Activated gamma-delta T cell treated with anti-CD3 and anti-CD28 coated beads, Interleukin-2, amount 50 U/mL, for 16 hours (primary cell): ENCODE measurements at regions not wholly inside any gene's neighbourhood (a gene's known extent, or its start where the extent isn't known, plus 50 kb on each side); places are given as distances from the start of the nearest gene placed in this dataset.
"Not testable (repeated sequence)": the region's sequence is repeated elsewhere in the genome, so short reads cannot be mapped to it uniquely, and the experiment has no call there.

ENCODE experiments used
- DNase-seq: peaks from one replicate; pipeline ENCODE4 v3.0.0-alpha.2; 2020; ENCODE audit warnings: low read depth

- DNase-seq: no peak
These were observed 243.7 kb downstream of the TFAP2C start for GRCh38 chr20:56872620-56873458.

GRCh38 chr20:56873836-56874235 is 244.7 kb downstream of the TFAP2C start:
- DNase-seq: no peak

GRCh38 chr20:56875052-56875659 is 246.1 kb downstream of the TFAP2C start:
- DNase-seq: no peak

DNA sequence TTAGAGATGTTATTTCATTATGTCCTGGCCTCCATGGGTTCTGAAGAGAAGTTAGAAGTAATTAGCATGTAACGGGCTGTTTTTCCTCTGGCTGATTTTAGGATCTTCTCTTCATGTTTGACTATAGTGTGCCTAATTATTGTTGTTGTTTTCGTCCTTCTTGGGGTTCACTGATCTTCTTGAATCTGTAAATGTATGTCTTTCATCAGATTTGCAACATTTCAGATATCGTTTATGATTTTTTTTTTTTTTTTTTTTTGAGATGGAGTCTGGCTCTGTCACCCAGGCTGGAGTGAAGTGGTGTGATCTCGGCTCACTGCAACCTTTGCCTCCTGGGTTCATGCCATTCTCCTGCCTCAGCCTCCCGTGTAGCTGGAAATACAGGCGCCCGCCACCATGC is 246.7 kb downstream of the TFAP2C start:
- no peak for DNase-seq

DNA sequence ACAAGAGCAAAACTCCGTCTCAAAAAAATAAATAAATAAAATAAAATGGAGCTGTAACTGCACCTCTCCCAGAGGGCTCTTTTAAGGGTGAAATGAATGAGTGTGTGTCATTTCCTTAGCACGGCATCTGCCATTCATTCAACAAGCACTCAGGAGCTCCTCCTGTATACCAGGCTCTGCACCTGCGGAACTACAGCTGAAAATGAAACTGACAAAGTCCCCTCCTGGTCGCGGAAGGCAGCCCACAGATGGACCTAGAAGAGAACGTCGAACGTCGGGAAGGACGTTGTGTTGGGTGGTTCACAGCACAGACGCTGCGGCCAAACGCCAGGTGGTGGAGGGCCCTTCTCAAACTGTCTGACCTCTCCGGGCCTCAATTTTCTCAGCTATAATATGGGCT is 256.4 kb downstream of the TFAP2C start:
- no peak for DNase-seq

GRCh38 chr20:56890011-56890410 is 260.9 kb downstream of the TFAP2C start:
- no peak for DNase-seq

- no peak for DNase-seq
These were observed 264.3 kb downstream of the TFAP2C start for GRCh38 chr20:56893226-56893917.

DNA sequence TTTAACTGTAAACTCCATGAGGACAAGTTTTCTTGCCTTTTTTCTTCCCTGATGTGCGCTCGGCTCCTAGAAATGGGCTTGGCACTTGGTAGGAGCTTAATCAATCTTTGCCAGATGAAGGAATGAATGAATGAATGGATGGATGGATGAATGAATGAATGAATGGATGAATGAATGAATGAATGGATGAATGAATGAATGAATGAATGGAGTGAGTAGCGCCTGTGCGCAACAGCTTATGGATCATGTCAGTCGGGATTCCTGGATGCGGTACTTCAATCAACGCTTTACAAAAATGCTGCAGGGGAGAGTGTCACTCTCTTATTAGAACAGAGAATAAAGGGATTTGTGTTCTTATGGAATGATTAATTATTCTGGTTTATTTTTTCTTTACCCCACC is 267.3 kb downstream of the TFAP2C start:
- DNase-seq: no peak

DNA sequence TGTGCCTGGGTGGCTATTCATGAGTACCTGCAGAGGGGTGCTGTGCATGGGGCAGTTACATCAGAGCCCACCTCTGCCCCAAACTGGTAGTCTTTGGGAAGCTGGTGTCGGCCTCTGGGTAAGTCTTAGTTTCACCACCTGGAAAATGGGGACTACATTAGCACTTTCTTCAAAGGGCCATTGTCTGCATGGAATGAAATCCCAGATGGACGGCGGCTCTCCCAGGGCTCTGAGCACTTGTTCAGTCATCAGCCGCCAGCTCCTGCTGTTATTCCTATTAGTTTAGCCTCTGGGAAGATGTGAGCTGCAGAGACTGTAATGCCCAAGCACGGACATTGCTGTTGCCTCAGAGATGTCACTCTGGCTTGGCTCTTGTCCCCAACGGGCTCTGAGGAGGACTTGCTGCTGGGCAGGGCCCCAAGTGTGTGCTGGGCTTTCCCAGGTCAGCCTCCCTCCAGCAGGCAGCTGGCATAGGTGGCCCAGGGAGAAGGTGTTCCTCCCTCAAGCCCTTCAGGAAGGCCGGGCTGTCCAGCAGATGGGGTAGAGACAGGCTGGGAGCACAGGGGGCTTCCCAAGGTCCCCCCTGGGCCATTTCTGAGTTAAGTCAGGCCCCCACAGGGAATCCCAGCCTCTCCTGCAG is 268.3 kb downstream of the TFAP2C start:
- no peak for DNase-seq

DNA sequence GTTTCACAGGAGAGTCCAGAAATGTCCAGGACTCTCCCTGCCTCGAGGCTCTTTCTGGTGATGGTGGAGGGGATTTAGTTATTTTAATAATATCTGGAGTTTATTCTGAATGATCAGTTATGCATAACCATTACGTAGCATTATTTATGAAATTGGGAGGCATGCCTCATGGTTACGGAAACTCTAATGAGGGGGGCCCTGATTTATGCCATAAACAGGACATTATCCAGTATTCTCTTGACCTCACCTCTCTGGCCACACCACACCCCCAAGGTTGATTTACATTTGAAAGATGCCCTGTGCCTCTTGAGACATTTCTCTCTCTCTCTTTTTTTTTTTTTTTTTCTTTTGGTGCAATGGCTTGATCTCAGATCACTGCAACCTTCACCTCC is 268.8 kb downstream of the TFAP2C start:
- DNase-seq: no peak

DNA sequence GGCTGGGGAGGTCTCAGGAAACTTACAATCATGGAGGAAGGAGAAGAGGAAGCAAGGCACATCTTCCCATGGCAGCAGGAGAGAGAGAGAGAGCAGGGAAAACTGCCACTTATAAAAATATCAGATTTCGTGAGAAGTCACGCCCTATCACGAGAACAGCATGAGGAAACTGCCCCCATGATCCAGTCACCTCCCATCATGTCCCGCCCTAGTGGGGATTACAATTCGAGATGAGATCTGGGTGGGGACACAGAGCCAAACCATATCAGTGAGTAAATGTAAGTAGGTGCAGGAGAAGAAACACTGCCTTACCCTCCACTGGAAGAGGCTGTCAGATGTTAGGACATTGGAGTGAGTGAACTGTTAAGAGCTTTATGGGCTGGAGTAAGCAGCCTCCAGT is 270.4 kb downstream of the TFAP2C start:
- DNase-seq: no peak

GRCh38 chr20:56900252-56900651 is 271.1 kb downstream of the TFAP2C start:
- DNase-seq: no peak

DNA sequence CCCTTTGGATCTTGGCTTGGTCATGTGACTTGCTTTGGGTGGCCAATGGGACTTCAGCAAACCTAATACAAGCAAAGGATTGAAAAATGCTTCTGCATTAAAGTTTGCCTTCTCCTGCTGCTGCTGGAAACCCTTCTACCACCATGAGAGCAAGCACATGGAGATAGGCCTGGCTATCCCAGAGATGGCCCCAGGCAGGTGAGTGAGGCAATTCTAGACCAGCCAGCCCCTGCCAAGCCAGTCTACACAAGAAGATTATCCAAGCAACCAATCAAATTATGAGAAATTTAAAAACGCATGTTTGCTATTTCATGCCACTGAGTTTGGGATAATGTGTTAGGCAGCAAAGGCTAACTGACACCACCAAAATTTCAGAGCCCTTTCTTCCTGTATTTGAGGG is 274.3 kb downstream of the TFAP2C start:
- no peak for DNase-seq

- DNase-seq: no peak
These were observed 274.8 kb downstream of the TFAP2C start for GRCh38 chr20:56903858-56904257.

DNA sequence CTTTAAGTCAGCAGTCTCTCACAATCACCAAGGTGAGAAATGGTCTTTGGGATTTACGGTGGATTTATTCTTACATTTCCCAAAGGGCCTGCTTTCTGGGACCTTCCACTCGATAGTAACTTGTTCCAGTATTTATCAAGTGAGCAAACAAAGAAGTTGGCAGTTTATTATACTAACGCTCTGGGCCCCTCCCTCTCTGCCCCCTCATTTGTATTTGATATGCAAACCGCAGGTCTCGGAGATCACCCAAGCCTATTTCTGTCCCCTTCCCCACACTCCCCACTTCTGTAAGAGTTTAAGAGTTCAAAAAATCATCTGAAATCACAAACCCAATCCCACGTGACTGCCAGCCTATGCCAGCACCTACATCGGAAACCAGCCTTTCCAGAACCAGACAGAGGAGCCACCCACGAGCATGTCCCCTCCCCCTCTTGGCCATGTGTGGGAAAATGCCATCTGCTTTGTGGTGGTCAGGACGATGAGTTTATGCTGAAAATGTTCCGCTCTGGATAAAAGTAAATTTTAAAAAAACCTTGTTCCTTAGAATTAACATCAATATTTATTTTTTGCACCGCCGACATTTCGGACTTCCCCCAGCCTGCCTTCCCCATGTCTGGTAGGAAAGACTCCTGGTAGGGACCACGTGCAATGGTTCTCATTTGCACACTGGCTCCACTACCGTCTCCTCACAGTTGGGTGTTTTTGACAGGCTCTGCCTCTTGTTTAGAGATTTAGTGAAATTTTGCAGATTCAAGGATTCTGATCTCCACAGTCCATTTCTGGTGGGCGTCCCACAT is 281.0 kb downstream of the TFAP2C start:
- no peak for DNase-seq

- no peak for DNase-seq
These were observed 282.8 kb downstream of the TFAP2C start for GRCh38 chr20:56911946-56912345.

DNA sequence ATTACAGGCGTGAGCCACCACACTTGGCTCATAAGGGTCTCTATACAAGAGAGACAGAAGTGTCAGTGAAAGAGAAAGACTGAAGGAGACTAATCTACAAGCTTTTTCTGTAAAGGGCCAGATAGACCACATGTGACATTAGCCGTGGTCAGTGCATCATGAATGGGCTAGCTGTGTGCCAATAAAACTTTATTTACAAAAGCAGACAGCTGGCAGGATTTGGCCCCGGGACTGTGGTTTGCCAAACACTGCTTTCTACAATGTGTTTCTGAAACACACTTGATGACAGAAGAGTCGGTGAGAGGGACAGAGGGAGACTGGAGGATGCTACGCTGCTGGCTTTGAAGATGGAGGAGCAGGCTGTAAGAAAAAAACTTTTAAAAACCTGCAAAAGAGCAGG is 285.4 kb downstream of the TFAP2C start:
- no peak for DNase-seq

GRCh38 chr20:56916345-56916622 is 287.2 kb downstream of the TFAP2C start:
- DNase-seq: no peak

GRCh38 chr20:56920041-56920440 is 290.9 kb downstream of the TFAP2C start:
- not testable (repeated sequence) for DNase-seq

- DNase-seq: no peak
These were observed 293.4 kb downstream of the TFAP2C start for GRCh38 chr20:56922497-56922896.

GRCh38 chr20:56924292-56925081 is 295.4 kb downstream of the TFAP2C start:
- DNase-seq: no peak
